Fibroblast of lung (primary cell): ENCODE measurements at regions not wholly inside any gene's neighbourhood (a gene's known extent, or its start where the extent isn't known, plus 50 kb on each side); places are given as distances from the start of the nearest gene placed in this dataset.

Experiments
- DNase-seq, 2 donors: peaks; one replicate each; pipeline versions ENCODE4 v3.0.0 to v3.0.0-alpha.2; 2010; ENCODE audit warnings: low read depth in 2 of 2
- H2AFZ ChIP-seq: 2 replicates; pipeline ENCODE4 v1.5.1; 2012; ENCODE audit warnings: low read length, control low read depth, inconsistent platforms
- H3K27ac ChIP-seq: 2 replicates; pipeline ENCODE4 v1.5.1; 2011; ENCODE audit warnings: low read length, control low read depth; ENCODE audit not compliant: insufficient read depth
- H3K27me3 ChIP-seq: 2 replicates; pipeline ENCODE4 v1.5.1; 2011; ENCODE audit warnings: mild to moderate bottlenecking, low read length; ENCODE audit not compliant: control insufficient read depth, insufficient read depth
- H3K36me3 ChIP-seq: 2 replicates; pipeline ENCODE4 v1.5.1; 2011; ENCODE audit warnings: low read length; ENCODE audit not compliant: control insufficient read depth, insufficient read depth
- H3K4me1 ChIP-seq: 2 replicates; pipeline ENCODE4 v1.5.1; 2011; ENCODE audit warnings: low read length; ENCODE audit not compliant: control insufficient read depth, insufficient read depth; ENCODE audit errors: extremely low read depth
- H3K4me2 ChIP-seq: 2 replicates; pipeline ENCODE4 v1.5.1; 2011; ENCODE audit warnings: low read length, control low read depth; ENCODE audit not compliant: insufficient read depth; ENCODE audit errors: extremely low read depth
- H3K4me3 ChIP-seq, 4 experiments: fragments of 200-600 bp in 1 of 4; sonication (generic) in 1 of 4; replicated peaks in 1 of 4; 2 replicates each; pipeline ENCODE4 v1.5.1; 2011 to 2016; ENCODE audit warnings: low read length in 4 of 4, low read depth in 3 of 4, mild to moderate bottlenecking in 3 of 4, control low read depth in 2 of 4, inconsistent platforms in 1 of 4, mixed read lengths in 1 of 4; ENCODE audit not compliant: insufficient read depth in 1 of 4; ENCODE audit errors: control extremely low read depth in 1 of 4
- H3K79me2 ChIP-seq: 2 replicates; pipeline ENCODE4 v1.5.1; 2012; ENCODE audit warnings: mild to moderate bottlenecking, low read length, inconsistent platforms; ENCODE audit not compliant: control insufficient read depth, insufficient read depth
- H3K9ac ChIP-seq: 2 replicates; pipeline ENCODE4 v1.5.1; 2011; ENCODE audit warnings: mild to moderate bottlenecking, low read length, control low read depth; ENCODE audit not compliant: insufficient read depth
- H3K9me3 ChIP-seq: 2 replicates; pipeline ENCODE4 v1.5.1; 2012; ENCODE audit warnings: low read depth, low read length; ENCODE audit not compliant: control insufficient read depth, insufficient read depth
- H4K20me1 ChIP-seq: 2 replicates; pipeline ENCODE4 v1.5.1; 2011; ENCODE audit warnings: low read length; ENCODE audit not compliant: control insufficient read depth, insufficient read depth; ENCODE audit errors: extremely low read depth
- EZH2 ChIP-seq: IDR thresholded peaks from 2 replicates; pipeline ENCODE4 v1.5.1; 2012; ENCODE audit warnings: low read length, control low read depth, mild to moderate bottlenecking; ENCODE audit errors: missing control alignments
- TF ChIP-seq, protein P1 (sequence below), 2 donors: IDR thresholded peaks in 1 of 2; conservative IDR thresholded peaks in 1 of 2; 1 replicate in 1 of 2; 2 replicates in 1 of 2; pipeline ENCODE4 v1.5.1; 2011 to 2012; ENCODE audit warnings: low read length in 2 of 2, control low read depth in 1 of 2, inconsistent platforms in 1 of 2, low read depth in 1 of 2, mild to moderate bottlenecking in 1 of 2

DNA sequence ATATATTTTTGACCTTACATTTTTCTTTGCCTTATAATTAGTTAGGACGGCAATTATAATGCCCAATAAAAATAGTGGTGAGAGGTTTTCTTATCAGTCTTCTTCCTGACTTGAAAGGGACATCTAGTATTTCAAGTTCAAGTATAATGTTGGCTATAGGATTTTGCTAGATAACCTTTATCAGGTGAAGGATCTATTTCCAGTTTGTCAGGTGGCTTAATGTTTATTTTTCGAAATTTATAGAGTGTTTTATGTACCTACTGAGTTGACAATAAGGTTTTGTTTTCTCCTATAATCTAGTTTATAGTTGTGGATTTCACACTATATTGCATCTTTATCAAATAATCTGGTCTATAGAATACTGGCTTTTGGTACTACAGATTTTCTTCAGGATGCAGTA, 351.8 kb upstream of the FGF13 start:
- Histone ChIP-seq H3K4me1 (no peaks in the 10 kb centered on the region), H3K4me2 (no peak overlapping the region), H3K79me2 (no peaks in the 10 kb centered on the region), H3K9ac (no peak overlapping the region), H3K4me3 (no peak overlapping the region), H3K9me3 (no peaks in the 10 kb centered on the region), H3K27ac (no peak overlapping the region), H3K36me3 (no peaks in the 10 kb centered on the region), H3K27me3 (no peaks in the 10 kb centered on the region), H2AFZ (no peak overlapping the region), H4K20me1 (no peaks in the 10 kb centered on the region)
- TF ChIP-seq EZH2: no peak
- TF ChIP-seq, protein P1, sequence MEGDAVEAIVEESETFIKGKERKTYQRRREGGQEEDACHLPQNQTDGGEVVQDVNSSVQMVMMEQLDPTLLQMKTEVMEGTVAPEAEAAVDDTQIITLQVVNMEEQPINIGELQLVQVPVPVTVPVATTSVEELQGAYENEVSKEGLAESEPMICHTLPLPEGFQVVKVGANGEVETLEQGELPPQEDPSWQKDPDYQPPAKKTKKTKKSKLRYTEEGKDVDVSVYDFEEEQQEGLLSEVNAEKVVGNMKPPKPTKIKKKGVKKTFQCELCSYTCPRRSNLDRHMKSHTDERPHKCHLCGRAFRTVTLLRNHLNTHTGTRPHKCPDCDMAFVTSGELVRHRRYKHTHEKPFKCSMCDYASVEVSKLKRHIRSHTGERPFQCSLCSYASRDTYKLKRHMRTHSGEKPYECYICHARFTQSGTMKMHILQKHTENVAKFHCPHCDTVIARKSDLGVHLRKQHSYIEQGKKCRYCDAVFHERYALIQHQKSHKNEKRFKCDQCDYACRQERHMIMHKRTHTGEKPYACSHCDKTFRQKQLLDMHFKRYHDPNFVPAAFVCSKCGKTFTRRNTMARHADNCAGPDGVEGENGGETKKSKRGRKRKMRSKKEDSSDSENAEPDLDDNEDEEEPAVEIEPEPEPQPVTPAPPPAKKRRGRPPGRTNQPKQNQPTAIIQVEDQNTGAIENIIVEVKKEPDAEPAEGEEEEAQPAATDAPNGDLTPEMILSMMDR (conservative IDR thresholded peaks at IDR 0.05 in 1 of 2, IDR thresholded peaks at IDR 0.05 in 1 of 2; ENCODE audit: low read depth in 1 of 2, low read length in 2 of 2): no peak
- no peak for DNase-seq

DNA sequence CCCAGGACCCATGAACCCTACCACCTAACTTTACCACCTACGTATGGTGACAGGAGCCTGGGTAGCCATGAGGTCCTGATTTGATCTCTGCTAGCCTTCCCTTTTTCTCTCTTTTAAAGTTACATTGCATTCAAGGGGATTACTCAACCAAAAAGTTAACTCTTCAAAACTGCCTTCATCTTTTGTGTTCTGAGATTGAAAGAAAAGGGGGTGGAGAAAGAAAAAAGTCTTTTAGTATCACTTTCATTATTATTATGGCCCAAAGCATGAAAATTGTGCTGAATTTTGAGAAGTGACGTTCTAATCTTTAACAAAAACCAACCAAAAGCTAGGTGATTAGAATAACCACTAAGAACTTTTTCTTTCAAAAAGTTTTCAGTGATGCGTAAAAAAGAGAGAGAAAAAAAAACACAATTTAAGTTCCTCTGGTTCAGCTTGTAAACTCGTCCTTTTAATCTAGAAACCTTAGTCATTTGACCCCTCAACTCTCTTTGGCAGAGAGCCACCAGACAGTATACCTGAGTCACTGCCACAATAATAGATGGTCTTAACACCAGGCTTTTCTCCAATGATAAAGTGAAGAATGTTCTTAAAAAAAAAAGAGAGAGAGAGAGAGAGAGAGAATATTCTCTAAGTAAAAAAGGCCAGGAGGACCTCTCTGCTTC, 347.4 kb upstream of the FGF13 start:
- Histone ChIP-seq H3K4me1 (no peaks in the 10 kb centered on the region), H3K9me3 (no peaks in the 10 kb centered on the region), H3K27me3 (no peaks in the 10 kb centered on the region), H3K79me2 (no peaks in the 10 kb centered on the region), H2AFZ (no peak overlapping the region), H3K9ac (no peak overlapping the region), H3K36me3 (no peaks in the 10 kb centered on the region), H4K20me1 (no peaks in the 10 kb centered on the region), H3K4me3 (no peak overlapping the region), H3K27ac (no peak overlapping the region), H3K4me2 (no peak overlapping the region)
- DNase-seq: peak in 1 of 2 donors; percentile 88
- TF ChIP-seq, protein P1 (conservative IDR thresholded peaks at IDR 0.05 in 1 of 2, IDR thresholded peaks at IDR 0.05 in 1 of 2; ENCODE audit: low read depth in 1 of 2, low read length in 2 of 2): no peak
- no peak for TF ChIP-seq EZH2

DNA sequence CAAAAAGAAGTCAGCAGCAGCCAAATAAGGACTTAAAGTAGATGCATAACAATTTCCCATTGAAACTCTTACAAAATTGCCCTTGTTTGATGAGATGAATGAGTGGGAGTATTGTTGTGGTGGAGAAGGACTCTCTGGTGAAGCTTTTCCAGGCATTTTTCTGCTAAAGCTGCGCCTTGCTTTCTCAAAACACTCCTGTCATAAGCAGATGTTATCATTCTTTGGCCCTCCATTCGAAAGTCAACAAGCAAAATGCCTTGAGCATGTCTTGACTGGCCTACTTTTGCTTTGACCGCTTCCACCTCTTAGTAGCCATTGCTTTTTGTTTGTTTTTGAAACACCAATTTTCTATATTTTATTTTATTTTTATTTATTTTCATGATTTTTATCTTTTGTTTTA, 340.9 kb upstream of the FGF13 start:
- H3K4me2 ChIP-seq: no peak overlapping the region
- TF ChIP-seq EZH2: no peak
- TF ChIP-seq, protein P1 (conservative IDR thresholded peaks at IDR 0.05 in 1 of 2, IDR thresholded peaks at IDR 0.05 in 1 of 2; ENCODE audit: low read depth in 1 of 2, low read length in 2 of 2): no peak
- H3K27me3 ChIP-seq: no peaks in the 10 kb centered on the region
- H3K36me3 ChIP-seq: no peaks in the 10 kb centered on the region
- H3K9me3 ChIP-seq: no peaks in the 10 kb centered on the region
- no peaks in the 10 kb centered on the region for H4K20me1 ChIP-seq
- H3K27ac ChIP-seq: no peak overlapping the region
- peak in 1 of 2 donors; percentile 42 for DNase-seq
- H3K79me2 ChIP-seq: no peaks in the 10 kb centered on the region
- no peak overlapping the region for H3K4me3 ChIP-seq
- no peak overlapping the region for H3K9ac ChIP-seq
- H2AFZ ChIP-seq: no peak overlapping the region
- no peaks in the 10 kb centered on the region for H3K4me1 ChIP-seq
